CD4-positive, alpha-beta T cell treated with Interleukin-17A for 4 hours (primary cell): ENCODE measurements at regions not wholly inside any gene's neighbourhood (a gene's known extent, or its start where the extent isn't known, plus 50 kb on each side); places are given as distances from the start of the nearest gene placed in this dataset.

Experiments
- DNase-seq: peaks from one replicate; pipeline ENCODE4 v3.0.0-alpha.2; 2020; ENCODE audit warnings: mixed read lengths

GRCh38 chr14:97311411-97311810, 514.2 kb downstream of the VRK1 start:
- peak; percentile 25 for DNase-seq

GRCh38 chr14:97312910-97313309, 515.7 kb downstream of the VRK1 start:
- no peak for DNase-seq

GRCh38 chr14:97315790-97316189, 518.6 kb downstream of the VRK1 start:
- DNase-seq, result no peak

- no peak for DNase-seq
These were observed 521.2 kb downstream of the VRK1 start for GRCh38 chr14:97318380-97318779.

- no peak for DNase-seq
These were observed 522.5 kb downstream of the VRK1 start for GRCh38 chr14:97319691-97320090.

GRCh38 chr14:97328743-97329142, 531.6 kb downstream of the VRK1 start:
- no peak for DNase-seq

GRCh38 chr14:97329701-97330100, 532.5 kb downstream of the VRK1 start:
- DNase-seq, result no peak

GRCh38 chr14:97331058-97331457, 533.9 kb downstream of the VRK1 start:
- no peak for DNase-seq

- no peak for DNase-seq
These were observed 534.3 kb downstream of the VRK1 start for GRCh38 chr14:97331526-97331925.

GRCh38 chr14:97336179-97336578, 539.0 kb downstream of the VRK1 start:
- DNase-seq, result peak; percentile 14

- no peak for DNase-seq
These were observed 539.6 kb downstream of the VRK1 start for GRCh38 chr14:97336816-97337215.

GRCh38 chr14:97337267-97337666, 540.1 kb downstream of the VRK1 start:
- DNase-seq, result no peak

- no peak for DNase-seq
These were observed 540.5 kb downstream of the VRK1 start for GRCh38 chr14:97337670-97338069.

- DNase-seq, result no peak
These were observed 547.5 kb downstream of the VRK1 start for GRCh38 chr14:97344666-97345065.

GRCh38 chr14:97346675-97347074, 549.5 kb downstream of the VRK1 start:
- no peak for DNase-seq

- DNase-seq, result no peak
These were observed 552.3 kb downstream of the VRK1 start for GRCh38 chr14:97349463-97349862.

- DNase-seq, result no peak
These were observed 552.8 kb downstream of the VRK1 start for GRCh38 chr14:97349946-97350345.

GRCh38 chr14:97350415-97350814, 553.2 kb downstream of the VRK1 start:
- no peak for DNase-seq

GRCh38 chr14:97350894-97351731, 553.9 kb downstream of the VRK1 start:
- DNase-seq, result peak; percentile 18

- no peak for DNase-seq
These were observed 555.9 kb downstream of the VRK1 start for GRCh38 chr14:97353102-97353501.

GRCh38 chr14:97354119-97354722, 557.0 kb downstream of the VRK1 start:
- no peak for DNase-seq

- DNase-seq, result no peak
These were observed 562.2 kb downstream of the VRK1 start for GRCh38 chr14:97359341-97359740.

- DNase-seq, result no peak
These were observed 564.0 kb downstream of the VRK1 start for GRCh38 chr14:97361181-97361580.

GRCh38 chr14:97361958-97362357, 564.8 kb downstream of the VRK1 start:
- DNase-seq, result no peak

GRCh38 chr14:97366400-97366799, 569.2 kb downstream of the VRK1 start:
- no peak for DNase-seq
